Thyroid gland (tissue), 4 donors: ENCODE measurements at regions not wholly inside any gene's neighbourhood (a gene's known extent, or its start where the extent isn't known, plus 50 kb on each side); places are given as distances from the start of the nearest gene placed in this dataset.

ENCODE experiments used
- DNase-seq, 2 donors: peaks; one replicate each; pipeline ENCODE4 v3.0.0-alpha.2; 2019
- H3K27ac ChIP-seq, 3 donors: fragments of 200-600 bp; sonication (generic); 1 replicate in 2 of 3; 2 replicates in 1 of 3; pipeline ENCODE4 v1.5.1; 2016 to 2019; ENCODE audit warnings: mild to moderate bottlenecking in 1 of 3, moderate library complexity in 1 of 3
- H3K27me3 ChIP-seq: fragments of 200-600 bp; sonication (generic); one replicate; pipeline ENCODE4 v1.5.1; 2019
- H3K36me3 ChIP-seq, 2 donors: fragments of 200-600 bp; sonication (generic); one replicate each; pipeline ENCODE4 v1.5.1; 2016 to 2019
- H3K4me1 ChIP-seq, 2 donors: fragments of 200-600 bp; sonication (generic); one replicate each; pipeline ENCODE4 v1.5.1; 2017 to 2019
- H3K4me3 ChIP-seq, 3 donors: fragments of 200-600 bp; sonication (generic); replicated peaks in 1 of 3; 1 replicate in 2 of 3; 2 replicates in 1 of 3; pipeline ENCODE4 v1.5.1; 2016; ENCODE audit warnings: mild to moderate bottlenecking in 1 of 3
- H3K9me3 ChIP-seq: fragments of 200-600 bp; sonication (generic); one replicate; pipeline ENCODE4 v1.5.1; 2017
- POLR2A ChIP-seq, 2 donors: fragments of 450-650 bp; IDR thresholded peaks; one replicate each; pipeline ENCODE4 v1.6.1; 2017; ENCODE audit warnings: antibody characterized with exemption in 2 of 2, mild to moderate bottlenecking in 2 of 2, moderate library complexity in 1 of 2
- WGBS, 2 donors: methylation state at CpG; one replicate each; pipeline ENCODE4 v1.1.5; 2017; 5-methylcytosine and 5-hydroxymethylcytosine counted together
- intact Hi-C: fragments of 100-400 bp; cut with DNase I; formaldehyde crosslinking; loops from one replicate; pipeline ENCODE4 v1.15.1; 2023
- TF ChIP-seq, protein P1 (sequence below), 6 experiments: fragments of 200-600 bp in 3 of 6; fragments of 450-650 bp in 3 of 6; sonication (generic) in 3 of 6; IDR thresholded peaks; one replicate each; pipeline ENCODE4 v1.5.1; 2016 to 2019; ENCODE audit warnings: antibody characterized with exemption in 6 of 6, mild to moderate bottlenecking in 2 of 6, inconsistent platforms in 1 of 6, moderate library complexity in 1 of 6

DNA sequence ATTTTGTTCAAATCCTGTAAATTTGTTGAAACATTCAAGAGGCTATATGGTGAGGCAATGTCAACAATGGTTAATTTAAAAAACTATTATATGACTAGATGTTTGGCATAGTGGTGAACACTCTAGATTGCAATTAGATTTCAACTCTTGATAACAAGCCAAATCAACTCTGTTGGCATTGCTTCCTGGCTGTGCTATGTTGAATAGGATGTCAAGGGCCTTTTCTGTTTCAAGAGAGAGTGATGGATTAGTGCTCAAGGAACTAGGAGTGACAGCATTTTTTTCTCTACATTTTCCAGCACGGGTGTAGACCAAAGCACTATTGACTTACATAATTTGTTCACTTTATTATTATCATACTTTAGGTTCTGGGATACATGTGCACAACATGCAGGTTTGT lies 172.4 kb upstream of the KCNH7 start:
- H3K36me3 ChIP-seq: no peaks in the 10 kb centered on the region
- H3K4me1 ChIP-seq: no peaks in the 10 kb centered on the region
- no peak overlapping the region for H3K4me3 ChIP-seq
- DNase-seq: no peak
- WGBS, 2 donors: 19% methylated on average over 1 of the region's 1 CpG
- no peaks in the 10 kb centered on the region for H3K27me3 ChIP-seq
- intact Hi-C loops: no loop called here
- no peaks in the 10 kb centered on the region for H3K9me3 ChIP-seq
- H3K27ac ChIP-seq: no peak overlapping the region
- TF ChIP-seq POLR2A (IDR thresholded peaks at IDR 0.05): no peak
- TF ChIP-seq, protein P1, sequence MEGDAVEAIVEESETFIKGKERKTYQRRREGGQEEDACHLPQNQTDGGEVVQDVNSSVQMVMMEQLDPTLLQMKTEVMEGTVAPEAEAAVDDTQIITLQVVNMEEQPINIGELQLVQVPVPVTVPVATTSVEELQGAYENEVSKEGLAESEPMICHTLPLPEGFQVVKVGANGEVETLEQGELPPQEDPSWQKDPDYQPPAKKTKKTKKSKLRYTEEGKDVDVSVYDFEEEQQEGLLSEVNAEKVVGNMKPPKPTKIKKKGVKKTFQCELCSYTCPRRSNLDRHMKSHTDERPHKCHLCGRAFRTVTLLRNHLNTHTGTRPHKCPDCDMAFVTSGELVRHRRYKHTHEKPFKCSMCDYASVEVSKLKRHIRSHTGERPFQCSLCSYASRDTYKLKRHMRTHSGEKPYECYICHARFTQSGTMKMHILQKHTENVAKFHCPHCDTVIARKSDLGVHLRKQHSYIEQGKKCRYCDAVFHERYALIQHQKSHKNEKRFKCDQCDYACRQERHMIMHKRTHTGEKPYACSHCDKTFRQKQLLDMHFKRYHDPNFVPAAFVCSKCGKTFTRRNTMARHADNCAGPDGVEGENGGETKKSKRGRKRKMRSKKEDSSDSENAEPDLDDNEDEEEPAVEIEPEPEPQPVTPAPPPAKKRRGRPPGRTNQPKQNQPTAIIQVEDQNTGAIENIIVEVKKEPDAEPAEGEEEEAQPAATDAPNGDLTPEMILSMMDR (IDR thresholded peaks at IDR 0.05): no peak

DNA sequence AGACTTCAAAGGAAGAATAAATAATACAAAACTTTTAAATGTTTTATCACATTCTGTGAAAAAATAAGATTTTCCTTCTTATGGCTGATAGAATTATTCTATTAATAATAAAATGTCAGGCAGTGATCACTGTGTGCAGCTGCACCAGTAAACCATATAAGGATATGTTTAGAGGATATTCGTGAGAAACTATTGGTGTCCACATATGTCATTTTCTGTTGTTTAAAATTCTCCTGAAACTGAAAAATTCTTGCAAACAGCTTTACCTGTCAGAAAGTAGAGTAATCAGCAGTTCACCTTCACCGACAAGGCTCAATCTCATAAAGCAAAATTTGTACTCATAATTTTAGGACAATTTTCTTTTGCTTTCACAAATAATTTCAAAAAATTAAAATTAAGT lies 170.1 kb upstream of the KCNH7 start:
- TF ChIP-seq, protein P1 (IDR thresholded peaks at IDR 0.05): no peak
- no peak for TF ChIP-seq POLR2A (IDR thresholded peaks at IDR 0.05)
- no peak for DNase-seq
- intact Hi-C loops: no loop called here
- H3K9me3 ChIP-seq: no peaks in the 10 kb centered on the region
- no peak overlapping the region for H3K27ac ChIP-seq
- 87 to 97% methylated on average over 2 of the region's 2 CpGs for WGBS, 2 donors
- no peaks in the 10 kb centered on the region for H3K4me1 ChIP-seq
- no peak overlapping the region for H3K4me3 ChIP-seq
- no peaks in the 10 kb centered on the region for H3K27me3 ChIP-seq
- H3K36me3 ChIP-seq: no peaks in the 10 kb centered on the region

DNA sequence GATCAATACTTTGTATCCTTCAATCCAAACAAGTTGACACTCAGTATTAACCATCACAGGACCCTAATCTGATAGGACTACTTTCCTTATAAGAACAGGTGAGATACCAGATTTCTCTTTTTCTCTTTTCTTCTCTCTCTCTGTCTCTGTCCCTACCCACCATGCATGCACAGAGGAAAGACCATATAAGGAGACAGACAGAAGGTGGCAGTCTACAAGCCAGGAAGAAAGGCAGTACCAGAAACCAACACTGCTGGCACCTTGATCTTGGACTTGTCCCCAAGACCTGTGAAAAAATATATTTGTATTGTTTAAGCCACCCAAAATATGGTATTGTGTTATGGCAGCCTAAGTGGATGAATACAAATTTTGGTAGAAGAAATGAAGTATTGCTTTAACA lies 156.2 kb upstream of the KCNH7 start:
- H3K36me3 ChIP-seq: no peaks in the 10 kb centered on the region
- no peaks in the 10 kb centered on the region for H3K27me3 ChIP-seq
- TF ChIP-seq POLR2A (IDR thresholded peaks at IDR 0.05): no peak
- TF ChIP-seq, protein P1 (IDR thresholded peaks at IDR 0.05): no peak
- no peaks in the 10 kb centered on the region for H3K4me1 ChIP-seq
- intact Hi-C loops: no loop called here
- DNase-seq: no peak
- H3K4me3 ChIP-seq: no peak overlapping the region
- H3K27ac ChIP-seq: no peak overlapping the region
- no peaks in the 10 kb centered on the region for H3K9me3 ChIP-seq

DNA sequence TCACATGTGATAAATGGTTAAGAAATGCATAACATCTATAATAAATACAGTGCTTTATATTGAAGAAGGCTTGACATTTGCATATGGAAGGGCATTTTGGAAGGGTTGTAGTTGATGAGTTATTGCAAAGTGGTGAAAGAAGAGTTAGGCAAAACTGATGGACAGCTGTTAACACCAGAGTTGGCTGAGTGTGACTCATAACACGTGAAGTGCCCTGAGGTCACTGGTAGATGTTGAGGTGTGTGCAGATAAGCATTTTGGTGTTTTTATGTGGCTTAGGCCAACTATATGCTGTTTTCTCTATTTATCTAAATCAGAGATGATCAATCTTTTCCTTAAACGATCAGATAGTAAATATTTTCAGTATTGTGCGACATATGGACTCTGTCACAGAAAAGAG lies 154.3 kb upstream of the KCNH7 start:
- H3K4me1 ChIP-seq: no peaks in the 10 kb centered on the region
- H3K9me3 ChIP-seq: no peaks in the 10 kb centered on the region
- intact Hi-C loops: no loop called here
- H3K27ac ChIP-seq: no peak overlapping the region
- DNase-seq: no peak
- WGBS, 2 donors: 76 to 83% methylated on average over 3 of the region's 3 CpGs
- no peaks in the 10 kb centered on the region for H3K27me3 ChIP-seq
- H3K36me3 ChIP-seq: no peaks in the 10 kb centered on the region
- no peak overlapping the region for H3K4me3 ChIP-seq
- no peak for TF ChIP-seq POLR2A (IDR thresholded peaks at IDR 0.05)
- TF ChIP-seq, protein P1 (IDR thresholded peaks at IDR 0.05): no peak

DNA sequence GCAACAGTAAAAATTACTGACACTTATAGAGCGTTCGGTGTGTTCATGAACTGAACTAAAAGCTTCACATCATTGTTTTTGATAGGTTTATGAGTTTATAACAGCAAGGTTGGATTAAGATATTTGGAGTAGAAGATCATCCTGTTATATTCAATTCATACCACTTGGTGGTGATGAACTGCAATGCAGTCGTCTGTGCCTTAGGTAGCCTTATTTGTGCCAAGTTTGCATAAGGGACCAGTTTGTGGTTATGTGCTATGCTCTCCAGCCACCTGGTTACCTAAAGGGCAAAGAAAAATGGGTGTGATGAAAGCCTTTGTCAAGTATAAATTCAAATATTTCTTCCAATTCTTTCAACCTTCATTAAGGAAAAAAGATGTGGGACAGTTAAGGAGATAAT lies 150.9 kb upstream of the KCNH7 start:
- no peak for TF ChIP-seq POLR2A (IDR thresholded peaks at IDR 0.05)
- TF ChIP-seq, protein P1 (IDR thresholded peaks at IDR 0.05): no peak
- no peak for DNase-seq
- no peaks in the 10 kb centered on the region for H3K9me3 ChIP-seq
- no peak overlapping the region for H3K27ac ChIP-seq
- 48 to 53% methylated on average over 3 of the region's 3 CpGs for WGBS, 2 donors
- no peaks in the 10 kb centered on the region for H3K4me1 ChIP-seq
- intact Hi-C loops: no loop called here
- no peaks in the 10 kb centered on the region for H3K27me3 ChIP-seq
- no peaks in the 10 kb centered on the region for H3K36me3 ChIP-seq
- no peak overlapping the region for H3K4me3 ChIP-seq
